ENCODE measurements at regions not wholly inside any gene's neighbourhood (a gene's known extent, or its start where the extent isn't known, plus 50 kb on each side); places are given as distances from the start of the nearest gene placed in this dataset.

- no peak for DNase-seq (ENCODE audit: low read depth)
- no peak overlapping the region for H3K4me3 ChIP-seq (ENCODE audit: low read length)
- no peak for TF ChIP-seq CTCF (conservative IDR thresholded peaks at IDR 0.05; ENCODE audit: low read length)
Measured at GRCh38 chr5:96236831-96237230, 196.2 kb downstream of the PCSK1 start.

GRCh38 chr5:96236051-96236450, 197.0 kb downstream of the PCSK1 start:
- no peak for TF ChIP-seq CTCF (conservative IDR thresholded peaks at IDR 0.05; ENCODE audit: low read length)
- peak; percentile 59 for DNase-seq (ENCODE audit: low read depth)
- no peak overlapping the region for H3K4me3 ChIP-seq (ENCODE audit: low read length)

GRCh38 chr5:96235008-96235910, 197.8 kb downstream of the PCSK1 start:
- H3K4me3 ChIP-seq (ENCODE audit: low read length): no peak overlapping the region
- DNase-seq (ENCODE audit: low read depth): peak; percentile 62
- TF ChIP-seq CTCF (conservative IDR thresholded peaks at IDR 0.05; ENCODE audit: low read length): no peak

GRCh38 chr5:96232602-96233001, 200.4 kb downstream of the PCSK1 start:
- H3K4me3 ChIP-seq (ENCODE audit: low read length): no peak overlapping the region
- no peak for TF ChIP-seq CTCF (conservative IDR thresholded peaks at IDR 0.05; ENCODE audit: low read length)
- no peak for DNase-seq (ENCODE audit: low read depth)

GRCh38 chr5:96229188-96229587, 203.9 kb downstream of the PCSK1 start:
- no peak for DNase-seq (ENCODE audit: low read depth)
- no peak overlapping the region for H3K4me3 ChIP-seq (ENCODE audit: low read length)
- TF ChIP-seq CTCF (conservative IDR thresholded peaks at IDR 0.05; ENCODE audit: low read length): no peak

GRCh38 chr5:96228408-96228807, 204.6 kb downstream of the PCSK1 start:
- H3K4me3 ChIP-seq (ENCODE audit: low read length): no peak overlapping the region
- DNase-seq (ENCODE audit: low read depth): no peak
- no peak for TF ChIP-seq CTCF (conservative IDR thresholded peaks at IDR 0.05; ENCODE audit: low read length)

- DNase-seq (ENCODE audit: low read depth): no peak
- TF ChIP-seq CTCF (conservative IDR thresholded peaks at IDR 0.05; ENCODE audit: low read length): no peak
- no peak overlapping the region for H3K4me3 ChIP-seq (ENCODE audit: low read length)
Measured at GRCh38 chr5:96227957-96228356, 205.1 kb downstream of the PCSK1 start.

All from AG10803 (cell line).